H9 (cell line): ENCODE measurements at regions not wholly inside any gene's neighbourhood (a gene's known extent, or its start where the extent isn't known, plus 50 kb on each side); places are given as distances from the start of the nearest gene placed in this dataset.

Experiments
- DNase-seq: peaks from one replicate; pipeline ENCODE4 v3.0.0-alpha.2; 2017
- H2AFZ ChIP-seq: one replicate; pipeline ENCODE4 v1.6.1; 2013; ENCODE audit warnings: mild to moderate bottlenecking, low read length, control low read depth, moderate library complexity
- H2AK5ac ChIP-seq: 2 replicates; pipeline ENCODE4 v1.6.1; 2013; ENCODE audit warnings: low read length, control low read depth, mixed read lengths; ENCODE audit not compliant: insufficient read length
- H2BK120ac ChIP-seq: one replicate; pipeline ENCODE4 v1.6.1; 2013; ENCODE audit warnings: low read depth, mild to moderate bottlenecking, low read length, control low read depth, inconsistent platforms; ENCODE audit not compliant: poor library complexity, severe bottlenecking
- H2BK12ac ChIP-seq: 2 replicates; pipeline ENCODE4 v1.6.1; 2013; ENCODE audit warnings: low read length, control low read depth, mixed read lengths, low read depth; ENCODE audit not compliant: insufficient read length
- H2BK15ac ChIP-seq: 2 replicates; pipeline ENCODE4 v1.6.1; 2013; ENCODE audit warnings: low read depth, low read length, control low read depth
- H2BK20ac ChIP-seq: one replicate; pipeline ENCODE4 v1.6.1; 2013; ENCODE audit warnings: low read depth, mild to moderate bottlenecking, low read length, control low read depth, inconsistent platforms; ENCODE audit not compliant: poor library complexity, severe bottlenecking
- H2BK5ac ChIP-seq: 2 replicates; pipeline ENCODE4 v1.6.1; 2013; ENCODE audit warnings: low read length, control low read depth, mixed read lengths; ENCODE audit not compliant: insufficient read length
- H3K14ac ChIP-seq: 2 replicates; pipeline ENCODE4 v1.6.1; 2013; ENCODE audit warnings: low read length, control low read depth; ENCODE audit not compliant: insufficient read depth
- H3K18ac ChIP-seq: 2 replicates; pipeline ENCODE4 v1.6.1; 2013; ENCODE audit warnings: low read depth, mild to moderate bottlenecking, mixed read lengths, low read length, control low read depth; ENCODE audit not compliant: insufficient read length
- H3K23ac ChIP-seq: 2 replicates; pipeline ENCODE4 v1.6.1; 2013; ENCODE audit warnings: low read length, control low read depth, mixed read lengths, low read depth; ENCODE audit not compliant: insufficient read length
- H3K23me2 ChIP-seq: 2 replicates; pipeline ENCODE4 v1.6.1; 2013; ENCODE audit warnings: low read depth, mild to moderate bottlenecking, mixed read lengths, low read length, control low read depth; ENCODE audit not compliant: insufficient read length, poor library complexity, severe bottlenecking
- H3K27ac ChIP-seq: 2 replicates; pipeline ENCODE4 v1.5.1; 2013; ENCODE audit warnings: low read length, control low read depth, mixed read lengths, low read depth; ENCODE audit not compliant: insufficient read length
- H3K27me3 ChIP-seq: 2 replicates; pipeline ENCODE4 v1.6.1; 2013; ENCODE audit warnings: low read length, control low read depth, inconsistent platforms; ENCODE audit not compliant: insufficient read depth
- H3K4ac ChIP-seq: 2 replicates; pipeline ENCODE4 v1.6.1; 2013; ENCODE audit warnings: low read depth, mild to moderate bottlenecking, control low read depth, inconsistent platforms, low read length, moderate library complexity
- H3K4me1 ChIP-seq: 2 replicates; pipeline ENCODE4 v1.6.1; 2013; ENCODE audit warnings: low read length, control low read depth, inconsistent platforms; ENCODE audit not compliant: insufficient read depth
- H3K4me2 ChIP-seq: 2 replicates; pipeline ENCODE4 v1.6.1; 2013; ENCODE audit warnings: low read length, control low read depth, mixed read lengths; ENCODE audit not compliant: insufficient read length, insufficient read depth
- H3K56ac ChIP-seq: 2 replicates; pipeline ENCODE4 v1.6.1; 2013; ENCODE audit warnings: low read depth, mild to moderate bottlenecking, mixed read lengths, low read length, control low read depth; ENCODE audit not compliant: insufficient read length
- H3K79me1 ChIP-seq: 2 replicates; pipeline ENCODE4 v1.6.1; 2013; ENCODE audit warnings: low read depth, mild to moderate bottlenecking, moderate library complexity, low read length, control low read depth, inconsistent platforms; ENCODE audit not compliant: insufficient read depth, poor library complexity, severe bottlenecking
- H3K79me2 ChIP-seq: 2 replicates; pipeline ENCODE4 v1.6.1; 2013; ENCODE audit warnings: low read length, control low read depth, inconsistent platforms; ENCODE audit not compliant: insufficient read depth
- H3K9ac ChIP-seq: 2 replicates; pipeline ENCODE4 v1.6.1; 2013; ENCODE audit warnings: low read length, control low read depth, mixed read lengths; ENCODE audit not compliant: insufficient read length; ENCODE audit errors: extremely low read depth
- H3K9me3 ChIP-seq: one replicate; pipeline ENCODE4 v1.6.1; 2013; ENCODE audit warnings: low read depth, low read length, inconsistent platforms; ENCODE audit not compliant: control insufficient read depth
- H3T11ph ChIP-seq: one replicate; pipeline ENCODE4 v1.6.1; 2013; ENCODE audit warnings: mild to moderate bottlenecking, low read length, control low read depth, inconsistent platforms
- H4K20me1 ChIP-seq: one replicate; pipeline ENCODE4 v1.6.1; 2013; ENCODE audit not compliant: control insufficient read depth, insufficient read length, insufficient read depth
- H4K5ac ChIP-seq: 2 replicates; pipeline ENCODE4 v1.6.1; 2013; ENCODE audit warnings: low read depth, mild to moderate bottlenecking, mixed read lengths, low read length, control low read depth; ENCODE audit not compliant: insufficient read length
- H4K8ac ChIP-seq: replicated peaks from 2 replicates; pipeline ENCODE4 v1.6.1; 2013; ENCODE audit warnings: low read length, control low read depth, mixed read lengths, low read depth; ENCODE audit not compliant: insufficient read length
- H4K91ac ChIP-seq: 2 replicates; pipeline ENCODE4 v1.6.1; 2013; ENCODE audit warnings: low read depth, mild to moderate bottlenecking, moderate library complexity, mixed read lengths, low read length, control low read depth; ENCODE audit not compliant: insufficient read length
- H3K27ac Mint-ChIP-seq, 3 experiments: 2 replicates in 2 of 3; 3 replicates in 1 of 3; pipeline ENCODE4 v1.8.0; 2020 to 2021; ENCODE audit warnings: mixed read lengths in 3 of 3, mild to moderate bottlenecking in 1 of 3, moderate library complexity in 1 of 3
- H3K27me3 Mint-ChIP-seq: 2 replicates; pipeline ENCODE4 v1.8.0; 2021; ENCODE audit warnings: low read depth, mild to moderate bottlenecking, moderate library complexity, mixed read lengths
- H3K36me3 Mint-ChIP-seq, 3 experiments: 2 replicates in 2 of 3; 3 replicates in 1 of 3; pipeline ENCODE4 v1.8.0; 2020 to 2021; ENCODE audit warnings: low read depth in 3 of 3, mixed read lengths in 3 of 3; ENCODE audit not compliant: insufficient read depth in 1 of 3
- H3K4me1 Mint-ChIP-seq, 2 experiments: 2 replicates each; pipeline ENCODE4 v1.8.0; 2020; ENCODE audit warnings: mixed read lengths in 2 of 2
- H3K4me3 Mint-ChIP-seq, 2 experiments: 2 replicates in 1 of 2; 3 replicates in 1 of 2; pipeline ENCODE4 v1.8.0; 2020 to 2021; ENCODE audit warnings: mild to moderate bottlenecking in 2 of 2, mixed read lengths in 2 of 2, moderate library complexity in 1 of 2
- H3K9me3 Mint-ChIP-seq, 2 experiments: 2 replicates in 1 of 2; 3 replicates in 1 of 2; pipeline ENCODE4 v1.8.0; 2020; ENCODE audit warnings: mild to moderate bottlenecking in 2 of 2, mixed read lengths in 2 of 2, moderate library complexity in 1 of 2
- CTCF ChIP-seq: fragments of 200-600 bp; sonication (generic); conservative IDR thresholded peaks from 3 replicates; pipeline ENCODE4 v1.8.0; 2021; ENCODE audit warnings: antibody characterized with exemption, mild to moderate bottlenecking
- WGBS: extraction: QIAGEN DNeasy Blood & Tissue Kit; methylation state at CpG from one replicate; pipeline ENCODE4 v1.1.7; 2013; ENCODE audit warnings: missing lambda C conversion rate, low lambda C conversion rate, mixed read lengths; ENCODE audit not compliant: insufficient read length; ENCODE audit errors: extremely low coverage; 5-methylcytosine and 5-hydroxymethylcytosine counted together

GRCh38 chr6:968791-969190 lies 275.9 kb upstream of the EXOC2 start:
- Histone ChIP-seq H2BK120ac (no peak overlapping the region), H3K9me3 (no peaks in the 10 kb centered on the region), H3K18ac (no peak overlapping the region), H4K91ac (no peak overlapping the region), H2AFZ (no peak overlapping the region), H3T11ph (no peak overlapping the region), H3K14ac (no peak overlapping the region), H3K79me1 (no peaks in the 10 kb centered on the region), H3K4ac (no peak overlapping the region), H3K4me2 (no peak overlapping the region), H3K23ac (no peak overlapping the region), H4K20me1 (no peaks in the 10 kb centered on the region), H3K27me3 (no peaks in the 10 kb centered on the region), H3K79me2 (no peaks in the 10 kb centered on the region), H4K5ac (no peak overlapping the region), H2BK5ac (no peak overlapping the region), H3K4me1 (no peaks in the 10 kb centered on the region), H3K9ac (no peak overlapping the region), H2AK5ac (no peak overlapping the region), H3K56ac (no peak overlapping the region), H4K8ac (no peak overlapping the region), H2BK15ac (no peak overlapping the region), H3K23me2 (no peaks in the 10 kb centered on the region), H2BK12ac (no peak overlapping the region), H2BK20ac (no peak overlapping the region), H3K27ac (no peak overlapping the region)
- no peak for DNase-seq
- no peak overlapping the region for H3K4me3 Mint-ChIP-seq
- peaks cover 21% of the 10 kb centered on the region for H3K27me3 Mint-ChIP-seq
- H3K4me1 Mint-ChIP-seq: peaks cover 0 to 2% of the 10 kb centered on the region in 2 experiments; a peak in 1 of 4 replicates
- no peaks in the 10 kb centered on the region for H3K36me3 Mint-ChIP-seq
- H3K27ac Mint-ChIP-seq: no peak overlapping the region
- WGBS: no CpG with 5 or more reads among the region's 7 CpGs
- no peak for TF ChIP-seq CTCF
- H3K9me3 Mint-ChIP-seq: no peaks in the 10 kb centered on the region
